ENCODE measurements at regions not wholly inside any gene's neighbourhood (a gene's known extent, or its start where the extent isn't known, plus 50 kb on each side); places are given as distances from the start of the nearest gene placed in this dataset.

DNA sequence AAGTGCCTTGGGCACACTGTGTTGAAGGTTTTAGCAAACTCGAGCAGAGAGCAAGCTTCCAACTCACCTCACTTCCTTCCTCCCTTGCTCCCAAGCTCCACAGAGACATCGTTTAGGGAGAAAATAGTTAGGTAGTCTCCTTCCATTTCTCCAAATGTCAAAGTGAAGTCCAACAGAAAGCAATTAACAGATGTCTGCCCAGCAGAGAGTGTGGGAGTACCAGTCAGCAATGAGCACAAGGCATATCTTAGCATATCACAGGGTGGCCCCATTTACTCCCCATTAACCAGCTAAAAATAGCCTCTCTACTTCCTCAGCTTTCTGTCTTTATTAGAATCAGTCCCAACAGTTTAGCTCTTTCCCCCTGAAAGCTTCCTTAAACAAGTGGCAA, 334.2 kb upstream of the CAMK1G start:
- H3K4me3 ChIP-seq (ENCODE audit: low read depth, low read length): no peak overlapping the region
- TF ChIP-seq, protein P1, sequence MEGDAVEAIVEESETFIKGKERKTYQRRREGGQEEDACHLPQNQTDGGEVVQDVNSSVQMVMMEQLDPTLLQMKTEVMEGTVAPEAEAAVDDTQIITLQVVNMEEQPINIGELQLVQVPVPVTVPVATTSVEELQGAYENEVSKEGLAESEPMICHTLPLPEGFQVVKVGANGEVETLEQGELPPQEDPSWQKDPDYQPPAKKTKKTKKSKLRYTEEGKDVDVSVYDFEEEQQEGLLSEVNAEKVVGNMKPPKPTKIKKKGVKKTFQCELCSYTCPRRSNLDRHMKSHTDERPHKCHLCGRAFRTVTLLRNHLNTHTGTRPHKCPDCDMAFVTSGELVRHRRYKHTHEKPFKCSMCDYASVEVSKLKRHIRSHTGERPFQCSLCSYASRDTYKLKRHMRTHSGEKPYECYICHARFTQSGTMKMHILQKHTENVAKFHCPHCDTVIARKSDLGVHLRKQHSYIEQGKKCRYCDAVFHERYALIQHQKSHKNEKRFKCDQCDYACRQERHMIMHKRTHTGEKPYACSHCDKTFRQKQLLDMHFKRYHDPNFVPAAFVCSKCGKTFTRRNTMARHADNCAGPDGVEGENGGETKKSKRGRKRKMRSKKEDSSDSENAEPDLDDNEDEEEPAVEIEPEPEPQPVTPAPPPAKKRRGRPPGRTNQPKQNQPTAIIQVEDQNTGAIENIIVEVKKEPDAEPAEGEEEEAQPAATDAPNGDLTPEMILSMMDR (IDR thresholded peaks at IDR 0.05; ENCODE audit: low read depth, low read length, missing control alignments): no peak
- DNase-seq (ENCODE audit: low read depth): no peak
- in situ Hi-C loops (cut with HindIII; ENCODE audit: low sequenced_read_pairs): no loop called here

DNA sequence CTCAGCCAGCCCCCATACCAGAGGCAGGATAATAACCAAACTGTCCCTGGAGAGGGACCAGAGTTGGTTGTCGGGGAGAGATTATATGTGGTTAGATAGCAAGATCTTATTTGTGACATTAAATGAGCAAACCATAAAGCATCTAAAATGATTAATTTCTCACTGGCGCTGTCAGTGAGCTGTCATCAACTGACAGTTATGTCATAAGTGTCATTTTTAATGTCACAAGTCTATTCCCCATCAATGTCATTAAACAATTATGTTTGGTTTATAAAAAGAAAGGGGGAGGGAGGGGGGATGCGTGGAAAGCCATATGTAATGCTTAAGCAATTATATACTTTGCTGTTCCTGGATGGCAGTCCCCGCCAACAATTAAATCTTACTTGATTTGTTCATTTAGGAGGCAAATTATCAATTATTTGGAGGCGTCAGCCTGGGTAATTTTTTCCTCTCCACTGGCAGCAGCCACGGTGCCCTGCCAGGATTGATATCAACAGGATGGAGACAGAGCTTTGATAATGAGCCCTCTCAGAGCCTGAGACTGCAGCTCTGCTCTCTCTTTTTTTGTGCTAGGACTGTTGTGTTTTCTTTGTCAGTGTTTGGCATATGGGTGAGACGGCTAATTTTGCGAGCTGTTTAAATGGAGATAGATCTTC, 333.6 kb upstream of the CAMK1G start:
- DNase-seq (ENCODE audit: low read depth): no peak
- in situ Hi-C loops (cut with HindIII; ENCODE audit: low sequenced_read_pairs): no loop called here
- TF ChIP-seq, protein P1 (IDR thresholded peaks at IDR 0.05; ENCODE audit: low read depth, low read length, missing control alignments): no peak
- H3K4me3 ChIP-seq (ENCODE audit: low read depth, low read length): no peak overlapping the region

DNA sequence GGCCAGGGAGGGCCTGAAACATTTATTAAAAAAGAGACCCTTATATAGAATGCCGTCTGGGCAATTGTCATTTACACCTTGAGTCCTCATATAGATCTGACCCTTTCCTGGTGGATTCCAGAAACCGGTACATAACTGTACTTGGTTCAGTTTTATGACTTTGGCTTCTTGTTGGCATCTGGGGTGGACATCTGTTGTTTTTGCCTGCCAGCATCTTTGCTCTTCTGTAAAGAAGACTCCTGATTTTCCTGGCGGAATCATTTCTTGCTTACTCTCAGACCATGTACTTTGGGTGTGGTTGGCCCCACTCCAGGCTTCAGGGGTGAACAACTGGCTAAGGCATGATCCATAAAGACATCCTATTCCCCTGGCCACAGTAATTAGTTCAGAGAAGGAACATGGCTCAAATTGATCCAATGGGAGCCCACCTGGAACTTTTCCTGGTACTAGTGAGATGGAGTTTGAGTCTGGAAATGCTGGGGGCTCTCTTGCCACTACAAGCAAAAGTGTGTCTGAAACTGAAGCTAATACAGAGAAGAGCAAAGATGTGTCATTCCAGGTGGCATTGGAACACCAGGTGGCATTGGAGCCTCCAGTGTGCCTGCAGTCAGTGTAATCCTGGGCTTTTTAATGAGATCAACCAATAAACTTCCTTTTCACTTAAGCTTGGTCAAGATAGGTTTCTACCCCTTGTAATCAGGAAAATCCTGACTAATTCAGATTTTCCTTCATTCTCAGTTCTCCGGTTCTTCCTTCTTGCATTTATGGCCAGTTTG, 332.5 kb upstream of the CAMK1G start:
- in situ Hi-C loops (cut with HindIII; ENCODE audit: low sequenced_read_pairs): no loop called here

DNA sequence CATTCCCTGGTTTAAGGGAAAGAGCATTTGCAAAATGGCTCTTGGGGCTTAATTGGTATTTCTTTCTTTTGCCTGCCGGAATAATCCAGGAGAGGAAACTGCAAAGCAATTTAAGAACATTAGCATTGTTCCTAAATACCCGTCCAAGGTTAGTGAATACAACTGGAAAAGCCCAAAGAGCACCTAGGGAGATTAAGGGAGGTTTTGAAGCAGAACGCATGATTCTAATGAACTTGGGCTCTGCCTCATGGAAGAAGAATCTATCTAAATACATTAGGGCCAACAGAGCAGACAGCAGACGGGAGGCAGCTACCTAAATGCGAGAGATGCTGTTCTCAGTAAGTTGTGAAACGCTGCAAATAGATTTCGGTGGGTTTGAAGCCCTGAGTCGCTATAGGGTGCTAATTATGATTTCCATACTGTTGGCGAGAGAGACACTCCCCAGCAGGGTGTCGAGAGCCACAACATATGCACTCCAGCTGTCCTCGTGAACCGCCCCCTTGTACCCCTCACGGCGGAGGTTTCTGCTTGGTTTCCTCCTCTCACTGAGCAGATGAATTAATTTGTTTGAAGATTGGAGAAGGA, 326.7 kb upstream of the CAMK1G start:
- TF ChIP-seq, protein P1 (IDR thresholded peaks at IDR 0.05; ENCODE audit: low read depth, low read length, missing control alignments): no peak
- in situ Hi-C loops (cut with HindIII; ENCODE audit: low sequenced_read_pairs): no loop called here
- DNase-seq (ENCODE audit: low read depth): no peak
- no peak overlapping the region for H3K4me3 ChIP-seq (ENCODE audit: low read depth, low read length)

More for the DNA sequence above, 332.5 kb upstream of the CAMK1G start:
- DNase-seq (ENCODE audit: low read depth): no peak
- TF ChIP-seq, protein P1 (IDR thresholded peaks at IDR 0.05; ENCODE audit: low read depth, low read length, missing control alignments): no peak
- H3K4me3 ChIP-seq (ENCODE audit: low read depth, low read length): no peak overlapping the region

DNA sequence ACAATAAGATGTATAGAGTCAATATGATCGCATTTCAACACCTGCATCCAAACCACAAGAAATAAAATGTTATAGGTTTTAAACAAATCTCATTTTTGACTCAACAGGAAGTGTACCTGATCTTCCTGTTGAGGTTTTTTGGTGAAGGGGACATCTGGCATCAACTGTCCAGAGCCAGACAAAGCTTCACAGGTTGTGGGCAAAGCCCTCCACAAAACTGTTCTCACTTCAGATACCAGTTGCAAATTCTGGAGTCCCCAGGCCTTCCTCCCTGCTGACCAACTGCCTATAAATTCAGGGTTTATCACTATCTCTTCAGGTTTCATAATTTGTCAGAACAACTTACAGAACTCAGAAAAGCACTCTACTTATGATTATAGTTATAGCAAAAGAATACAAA, 326.1 kb upstream of the CAMK1G start:
- no peak overlapping the region for H3K4me3 ChIP-seq (ENCODE audit: low read depth, low read length)
- no peak for DNase-seq (ENCODE audit: low read depth)
- TF ChIP-seq, protein P1 (IDR thresholded peaks at IDR 0.05; ENCODE audit: low read depth, low read length, missing control alignments): no peak
- in situ Hi-C loops (cut with HindIII; ENCODE audit: low sequenced_read_pairs): no loop called here

DNA sequence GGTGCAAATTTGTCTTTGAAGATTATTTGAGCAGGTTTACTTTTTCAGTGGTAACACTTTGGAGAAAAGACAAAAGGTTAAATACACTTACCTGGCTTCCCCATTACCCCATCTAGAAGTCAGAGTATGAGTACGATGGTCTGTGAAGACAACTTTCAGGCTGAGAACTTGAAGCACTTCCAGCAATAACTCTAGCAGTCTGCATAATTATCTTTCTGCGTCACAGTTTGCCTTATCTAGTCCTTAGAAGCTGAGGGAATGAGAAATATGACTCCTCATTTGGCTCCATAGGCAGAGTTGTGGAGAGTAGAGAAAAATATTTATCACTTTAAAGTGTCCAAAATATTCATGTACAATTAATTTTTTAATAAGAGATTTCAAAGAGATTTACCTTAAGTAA, 323.4 kb upstream of the CAMK1G start:
- in situ Hi-C loops (cut with HindIII; ENCODE audit: low sequenced_read_pairs): no loop called here
- no peak overlapping the region for H3K4me3 ChIP-seq (ENCODE audit: low read depth, low read length)
- no peak for DNase-seq (ENCODE audit: low read depth)
- TF ChIP-seq, protein P1 (IDR thresholded peaks at IDR 0.05; ENCODE audit: low read depth, low read length, missing control alignments): no peak

All from astrocyte of the cerebellum (primary cell).